MM.1S (cell line): ENCODE measurements at regions not wholly inside any gene's neighbourhood (a gene's known extent, or its start where the extent isn't known, plus 50 kb on each side); places are given as distances from the start of the nearest gene placed in this dataset.

Experiments used
- EZH2 ChIP-seq: fragments of 300-600 bp; sonication (generic); optimal IDR thresholded peaks from 2 replicates; pipeline ENCODE3; 2017; ENCODE audit warnings: low read depth, mild to moderate bottlenecking, antibody characterized with exemption, low read length, mixed read lengths
- TF ChIP-seq, protein P1 (sequence below): fragments of 300-600 bp; sonication (generic); IDR thresholded peaks from 2 replicates; pipeline ENCODE4 v1.5.1; 2016; ENCODE audit warnings: antibody characterized with exemption, low read length, mixed read lengths

DNA sequence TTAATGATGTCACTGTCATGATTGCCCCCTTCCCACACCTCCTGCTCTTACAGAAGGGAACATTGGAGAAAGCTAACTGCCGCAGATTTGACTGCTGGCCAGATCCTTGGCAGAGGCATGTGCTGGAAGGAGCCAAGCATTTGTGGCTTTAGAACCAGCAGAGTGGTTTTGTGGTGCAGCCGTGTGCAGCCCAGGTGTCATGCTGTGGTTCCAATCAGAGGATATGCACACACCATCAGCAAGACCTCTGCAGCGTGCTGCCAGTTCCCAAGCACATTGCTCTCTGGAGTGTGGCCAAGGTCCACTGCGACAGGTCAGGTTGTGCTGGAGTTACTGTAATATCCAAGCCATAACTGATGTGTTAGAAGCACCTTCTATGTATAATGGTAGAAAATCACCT, 61.6 kb downstream of the OTOL1 start:
- TF ChIP-seq, protein P1, sequence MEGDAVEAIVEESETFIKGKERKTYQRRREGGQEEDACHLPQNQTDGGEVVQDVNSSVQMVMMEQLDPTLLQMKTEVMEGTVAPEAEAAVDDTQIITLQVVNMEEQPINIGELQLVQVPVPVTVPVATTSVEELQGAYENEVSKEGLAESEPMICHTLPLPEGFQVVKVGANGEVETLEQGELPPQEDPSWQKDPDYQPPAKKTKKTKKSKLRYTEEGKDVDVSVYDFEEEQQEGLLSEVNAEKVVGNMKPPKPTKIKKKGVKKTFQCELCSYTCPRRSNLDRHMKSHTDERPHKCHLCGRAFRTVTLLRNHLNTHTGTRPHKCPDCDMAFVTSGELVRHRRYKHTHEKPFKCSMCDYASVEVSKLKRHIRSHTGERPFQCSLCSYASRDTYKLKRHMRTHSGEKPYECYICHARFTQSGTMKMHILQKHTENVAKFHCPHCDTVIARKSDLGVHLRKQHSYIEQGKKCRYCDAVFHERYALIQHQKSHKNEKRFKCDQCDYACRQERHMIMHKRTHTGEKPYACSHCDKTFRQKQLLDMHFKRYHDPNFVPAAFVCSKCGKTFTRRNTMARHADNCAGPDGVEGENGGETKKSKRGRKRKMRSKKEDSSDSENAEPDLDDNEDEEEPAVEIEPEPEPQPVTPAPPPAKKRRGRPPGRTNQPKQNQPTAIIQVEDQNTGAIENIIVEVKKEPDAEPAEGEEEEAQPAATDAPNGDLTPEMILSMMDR, result no peak
- no peak for TF ChIP-seq EZH2
